IgD-negative memory B cell (primary cell): ENCODE measurements at regions not wholly inside any gene's neighbourhood (a gene's known extent, or its start where the extent isn't known, plus 50 kb on each side); places are given as distances from the start of the nearest gene placed in this dataset.

Source experiments
- H3K27ac Mint-ChIP-seq, 3 donors: one replicate each; pipeline ENCODE4 v1.8.0; 2020 to 2022; ENCODE audit warnings: mild to moderate bottlenecking in 3 of 3, mixed read lengths in 3 of 3, moderate library complexity in 1 of 3
- H3K27me3 Mint-ChIP-seq: one replicate; pipeline ENCODE4 v1.8.0; 2021; ENCODE audit warnings: mixed read lengths
- H3K36me3 Mint-ChIP-seq: one replicate; pipeline ENCODE4 v1.8.0; 2020; ENCODE audit warnings: mild to moderate bottlenecking, mixed read lengths
- H3K4me1 Mint-ChIP-seq, 3 donors: one replicate each; pipeline ENCODE4 v1.8.0; 2020 to 2022; ENCODE audit warnings: mixed read lengths in 3 of 3, mild to moderate bottlenecking in 1 of 3
- H3K4me3 Mint-ChIP-seq, 4 donors: one replicate each; pipeline ENCODE4 v1.8.0; 2020 to 2022; ENCODE audit warnings: mild to moderate bottlenecking in 4 of 4, mixed read lengths in 4 of 4, moderate library complexity in 3 of 4
- H3K9me3 Mint-ChIP-seq, 3 donors: one replicate each; pipeline ENCODE4 v1.8.0; 2020 to 2021; ENCODE audit warnings: mixed read lengths in 3 of 3, mild to moderate bottlenecking in 1 of 3

DNA sequence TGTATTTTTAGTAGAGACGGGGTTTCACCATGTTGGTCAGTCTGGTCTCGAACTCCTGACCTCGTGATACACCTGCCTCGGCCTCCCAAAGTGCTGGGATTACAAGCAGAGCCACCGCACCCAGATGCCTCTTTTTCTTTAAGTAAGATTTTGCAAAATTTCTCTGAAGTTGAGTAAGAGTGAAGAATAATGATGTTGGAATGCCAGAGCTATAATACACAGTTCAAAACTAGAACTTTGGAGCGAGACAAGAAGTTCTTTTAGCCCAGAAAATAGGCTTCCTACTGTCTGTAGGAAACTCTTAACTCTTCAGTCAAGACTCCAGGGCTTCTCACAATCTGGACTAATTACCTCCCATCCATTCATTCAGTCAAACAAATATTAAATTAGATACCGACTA lies 51.4 kb downstream of the MARCHF4 start:
- no peak overlapping the region for H3K4me3 Mint-ChIP-seq
- H3K27me3 Mint-ChIP-seq, result peaks cover 19% of the 10 kb centered on the region
- no peaks in the 10 kb centered on the region for H3K36me3 Mint-ChIP-seq
- no peak overlapping the region for H3K27ac Mint-ChIP-seq
- H3K4me1 Mint-ChIP-seq, result no peaks in the 10 kb centered on the region
- H3K9me3 Mint-ChIP-seq, result peaks cover 0 to 5% (median 0%) of the 10 kb centered on the region in 3 donors

DNA sequence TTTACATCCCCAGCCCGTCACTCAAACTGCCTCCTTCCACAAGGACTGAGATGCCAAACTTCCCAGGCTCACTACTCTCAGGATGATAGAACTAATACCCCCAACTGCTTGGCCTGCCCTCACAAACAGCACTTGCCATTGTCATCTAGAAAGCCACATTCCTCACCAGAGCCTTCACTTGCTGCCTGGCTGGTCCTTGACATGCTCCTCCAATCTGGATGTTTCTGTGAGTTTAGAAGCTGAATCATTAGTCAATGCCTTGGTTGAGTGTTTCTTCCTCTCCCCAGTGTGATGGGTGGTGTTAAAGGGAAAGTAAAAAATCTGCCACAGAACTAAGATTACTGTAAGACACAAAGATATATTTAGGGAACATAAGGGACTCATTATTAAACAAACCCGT lies 52.5 kb downstream of the MARCHF4 start:
- Mint-ChIP-seq H3K4me3 (no peak overlapping the region), H3K36me3 (no peaks in the 10 kb centered on the region), H3K27ac (no peak overlapping the region), H3K27me3 (peaks cover 20% of the 10 kb centered on the region), H3K9me3 (peaks cover 0 to 7% (median 0%) of the 10 kb centered on the region in 3 donors), H3K4me1 (no peaks in the 10 kb centered on the region)

DNA sequence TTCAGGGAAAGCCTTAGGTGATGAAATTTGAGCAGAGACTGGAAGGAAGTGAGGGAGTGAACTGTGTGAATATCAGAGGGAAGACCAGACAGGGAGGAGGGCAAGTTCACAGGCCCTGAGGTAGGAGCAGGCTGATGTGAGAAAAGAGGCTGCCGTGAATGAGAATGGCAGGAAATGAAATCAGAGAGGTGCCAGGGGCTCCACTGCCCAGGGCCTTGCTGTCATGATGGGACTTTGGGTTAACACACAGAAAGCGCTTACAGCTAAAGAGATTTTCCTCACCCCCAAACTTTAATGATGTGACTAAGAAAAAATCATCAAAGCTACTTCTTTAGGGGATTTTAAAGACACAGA lies 53.8 kb downstream of the MARCHF4 start:
- Mint-ChIP-seq H3K4me1 (no peaks in the 10 kb centered on the region), H3K9me3 (peaks cover 0 to 9% (median 0%) of the 10 kb centered on the region in 3 donors), H3K27ac (no peak overlapping the region), H3K4me3 (no peak overlapping the region), H3K27me3 (peaks cover 25% of the 10 kb centered on the region), H3K36me3 (no peaks in the 10 kb centered on the region)

DNA sequence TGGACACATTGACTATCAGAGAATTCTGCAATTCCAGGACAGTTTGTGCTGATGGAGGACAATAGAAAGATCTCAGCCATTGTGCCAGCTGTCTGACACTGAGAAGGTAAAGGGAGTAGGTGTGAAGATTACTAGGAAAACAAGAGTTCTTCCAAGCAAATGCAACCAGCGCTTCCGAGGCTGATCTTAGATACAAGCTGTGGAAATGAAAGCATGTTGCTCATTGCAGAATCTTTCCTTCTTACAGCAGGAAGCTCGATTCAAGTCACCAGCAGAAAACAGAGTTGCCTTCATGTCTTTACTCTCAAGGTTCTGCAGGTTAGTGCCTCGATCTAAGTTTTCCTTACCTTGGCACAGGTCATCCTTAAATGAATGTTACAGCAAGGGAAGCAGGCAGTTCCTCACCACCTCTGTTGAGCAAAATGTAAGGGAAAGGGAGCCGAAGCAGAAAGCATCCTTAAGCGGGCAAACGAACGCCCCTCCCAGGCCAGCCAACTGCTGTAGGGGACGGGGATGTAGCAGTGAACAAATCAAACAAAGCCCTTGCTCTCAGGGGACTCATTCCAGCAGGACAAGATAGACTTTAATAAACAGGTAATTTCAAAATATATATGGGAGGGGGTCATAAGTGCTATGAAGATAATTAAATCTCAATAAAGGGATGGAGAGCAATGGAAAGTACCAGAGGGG lies 54.3 kb downstream of the MARCHF4 start:
- H3K4me3 Mint-ChIP-seq, result no peak overlapping the region
- no peaks in the 10 kb centered on the region for H3K4me1 Mint-ChIP-seq
- H3K9me3 Mint-ChIP-seq, result peaks cover 0 to 9% (median 0%) of the 10 kb centered on the region in 3 donors
- H3K27ac Mint-ChIP-seq, result no peak overlapping the region
- H3K36me3 Mint-ChIP-seq, result no peaks in the 10 kb centered on the region
- H3K27me3 Mint-ChIP-seq, result peaks cover 22% of the 10 kb centered on the region

DNA sequence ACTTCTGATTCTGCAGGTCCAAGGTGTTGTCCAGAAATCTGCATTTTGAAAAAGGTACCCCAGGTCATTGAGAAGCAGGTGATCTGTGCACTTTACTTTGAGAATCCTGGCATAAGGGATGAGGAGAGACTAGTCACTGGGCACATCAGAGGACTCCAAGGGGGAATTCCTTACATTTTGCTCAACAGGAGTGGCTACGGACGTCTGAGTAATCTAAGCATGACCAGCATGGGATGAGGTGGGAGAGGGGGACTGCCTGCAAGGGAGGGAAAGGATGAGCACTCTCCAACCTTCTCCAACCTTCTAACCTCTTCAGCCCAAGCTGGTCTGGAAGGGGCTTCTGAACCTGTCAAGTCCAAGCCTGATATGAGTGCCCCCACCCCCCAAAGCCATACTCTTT lies 55.5 kb downstream of the MARCHF4 start:
- Mint-ChIP-seq H3K4me3 (no peak overlapping the region), H3K27me3 (peaks cover 20% of the 10 kb centered on the region), H3K36me3 (no peaks in the 10 kb centered on the region), H3K27ac (no peak overlapping the region), H3K9me3 (peaks cover 0 to 9% (median 0%) of the 10 kb centered on the region in 3 donors), H3K4me1 (no peaks in the 10 kb centered on the region)

DNA sequence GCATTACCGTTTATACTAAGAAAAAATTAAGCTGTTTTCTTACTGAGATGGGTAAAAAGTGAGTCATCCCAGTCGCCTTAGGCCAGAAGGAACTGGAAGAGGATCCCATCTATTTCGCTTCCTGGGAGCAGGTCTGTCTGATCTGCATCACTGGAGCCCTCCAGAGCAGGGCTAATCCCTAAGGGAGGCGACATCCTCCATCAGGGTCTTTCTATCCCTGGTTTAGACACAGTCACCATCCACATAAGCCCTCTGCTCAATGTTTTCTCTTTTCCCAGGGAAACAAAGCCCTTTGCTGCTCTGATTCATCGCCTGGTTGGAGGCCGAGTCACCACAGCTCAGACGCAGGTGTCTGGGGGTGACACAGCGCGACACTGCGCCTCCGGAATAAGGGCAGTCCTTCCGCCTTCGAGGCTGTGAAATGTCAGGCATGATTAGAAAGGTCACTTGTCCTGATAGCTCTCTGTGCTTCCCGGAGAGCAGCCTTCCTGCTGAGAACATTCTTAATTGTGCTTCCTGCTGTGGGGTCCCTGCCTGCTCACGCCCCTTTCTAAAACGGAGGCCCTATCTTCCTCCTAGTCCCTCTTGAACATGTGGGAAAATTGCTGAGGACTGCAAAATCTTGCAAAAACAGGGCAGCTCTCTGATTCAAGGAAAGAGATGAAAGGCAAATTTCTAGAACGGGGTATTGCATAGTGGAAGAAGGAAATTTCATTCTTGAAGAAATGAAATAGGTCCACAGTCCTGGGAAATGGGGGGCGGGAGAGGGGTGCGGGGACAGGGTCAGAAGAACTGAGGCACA lies 56.3 kb downstream of the MARCHF4 start:
- Mint-ChIP-seq H3K4me3 (peak overlapping the region in 1 of 4 donors; percentile 49), H3K36me3 (no peaks in the 10 kb centered on the region), H3K4me1 (no peaks in the 10 kb centered on the region), H3K27ac (no peak overlapping the region), H3K9me3 (peaks cover 0 to 9% (median 0%) of the 10 kb centered on the region in 3 donors), H3K27me3 (peaks cover 20% of the 10 kb centered on the region)

DNA sequence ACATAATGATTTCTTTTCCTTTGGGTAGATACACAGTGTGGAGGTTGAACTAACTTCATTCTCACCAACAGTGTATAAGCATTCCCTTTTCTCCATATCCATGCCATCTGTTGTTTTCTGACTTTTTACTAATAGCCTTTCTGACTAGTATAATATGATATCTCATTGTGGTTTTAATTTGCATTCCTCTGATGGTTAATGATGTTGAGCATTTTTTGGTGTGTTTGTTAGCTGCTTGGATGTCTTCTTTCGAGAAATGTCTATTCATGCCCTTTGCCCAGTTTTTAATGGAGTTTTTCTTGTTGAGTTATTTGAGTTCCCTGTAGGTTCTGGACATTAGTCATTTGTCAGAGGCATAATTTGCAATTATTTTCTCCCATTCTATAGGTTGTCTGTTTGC lies 59.8 kb downstream of the MARCHF4 start:
- H3K36me3 Mint-ChIP-seq, result no peaks in the 10 kb centered on the region
- H3K9me3 Mint-ChIP-seq, result peaks cover 0 to 9% (median 0%) of the 10 kb centered on the region in 3 donors
- H3K4me1 Mint-ChIP-seq, result no peaks in the 10 kb centered on the region
- peaks cover 14% of the 10 kb centered on the region for H3K27me3 Mint-ChIP-seq
- no peak overlapping the region for H3K4me3 Mint-ChIP-seq
- no peak overlapping the region for H3K27ac Mint-ChIP-seq

DNA sequence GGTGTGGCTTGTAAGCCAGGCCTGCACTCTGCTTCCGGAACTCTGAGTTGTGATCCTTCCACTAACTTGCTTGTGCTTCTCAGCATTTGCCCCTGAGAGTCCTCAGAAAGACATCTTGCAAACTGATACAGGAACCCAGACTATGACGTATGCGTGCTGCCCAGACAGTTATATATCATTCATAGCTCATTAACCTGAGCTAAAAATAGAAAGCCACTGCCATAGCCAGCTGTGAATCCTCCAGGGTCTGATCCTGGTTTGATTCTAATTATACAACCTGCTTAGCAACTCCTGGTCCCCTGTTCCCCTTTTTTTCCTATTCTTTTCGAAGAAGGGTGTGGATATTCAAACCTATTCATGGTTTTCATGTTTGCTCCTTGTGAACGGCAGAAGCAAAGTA lies 63.7 kb downstream of the MARCHF4 start:
- H3K4me3 Mint-ChIP-seq, result no peak overlapping the region
- peaks cover 7% of the 10 kb centered on the region for H3K27me3 Mint-ChIP-seq
- H3K4me1 Mint-ChIP-seq, result no peaks in the 10 kb centered on the region
- H3K27ac Mint-ChIP-seq, result no peak overlapping the region
- H3K9me3 Mint-ChIP-seq, result no peaks in the 10 kb centered on the region
- no peaks in the 10 kb centered on the region for H3K36me3 Mint-ChIP-seq

DNA sequence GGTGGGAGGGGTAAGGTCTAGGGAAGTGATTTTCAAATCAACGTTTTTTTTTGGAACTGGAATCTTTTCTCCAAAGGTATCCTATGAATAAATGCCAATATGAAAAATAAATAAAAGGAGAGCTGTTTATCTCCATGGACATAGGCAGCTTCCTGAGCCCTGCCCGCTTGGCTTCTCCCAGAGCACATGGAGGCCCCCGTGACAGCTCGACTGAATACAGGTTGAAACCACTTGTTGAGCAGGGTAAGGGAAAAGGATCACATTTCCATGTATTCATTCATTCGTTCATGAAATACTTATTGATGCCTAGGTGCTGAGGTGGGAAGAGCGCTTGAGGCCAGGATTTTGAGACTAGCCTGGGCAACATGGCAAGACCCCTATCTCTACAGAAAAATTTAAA lies 64.8 kb downstream of the MARCHF4 start:
- Mint-ChIP-seq H3K27me3 (peaks cover 5% of the 10 kb centered on the region), H3K27ac (no peak overlapping the region), H3K9me3 (no peaks in the 10 kb centered on the region), H3K4me3 (no peak overlapping the region), H3K36me3 (no peaks in the 10 kb centered on the region), H3K4me1 (no peaks in the 10 kb centered on the region)

DNA sequence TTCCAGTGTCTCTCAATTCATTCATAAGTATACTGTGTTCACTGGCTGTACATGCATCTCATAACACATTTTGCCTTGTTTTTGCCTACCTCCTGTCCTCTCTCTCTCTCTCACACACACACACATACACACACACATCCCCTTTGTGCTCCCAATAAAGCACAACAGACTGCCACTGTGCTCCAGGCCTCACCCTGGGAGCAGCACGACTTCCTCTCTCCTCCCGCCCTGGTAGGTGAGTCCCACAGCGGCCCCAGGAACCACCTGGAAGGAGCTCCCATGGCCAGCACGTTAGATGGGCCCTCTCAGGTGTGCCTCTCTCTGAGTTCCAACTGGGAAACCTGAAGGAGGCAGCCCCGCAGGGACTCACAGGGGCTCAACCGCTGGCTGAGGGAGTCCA lies 65.4 kb downstream of the MARCHF4 start:
- Mint-ChIP-seq H3K27ac (no peak overlapping the region), H3K4me3 (no peak overlapping the region), H3K4me1 (no peaks in the 10 kb centered on the region), H3K27me3 (peaks cover 5% of the 10 kb centered on the region), H3K36me3 (no peaks in the 10 kb centered on the region), H3K9me3 (no peaks in the 10 kb centered on the region)

DNA sequence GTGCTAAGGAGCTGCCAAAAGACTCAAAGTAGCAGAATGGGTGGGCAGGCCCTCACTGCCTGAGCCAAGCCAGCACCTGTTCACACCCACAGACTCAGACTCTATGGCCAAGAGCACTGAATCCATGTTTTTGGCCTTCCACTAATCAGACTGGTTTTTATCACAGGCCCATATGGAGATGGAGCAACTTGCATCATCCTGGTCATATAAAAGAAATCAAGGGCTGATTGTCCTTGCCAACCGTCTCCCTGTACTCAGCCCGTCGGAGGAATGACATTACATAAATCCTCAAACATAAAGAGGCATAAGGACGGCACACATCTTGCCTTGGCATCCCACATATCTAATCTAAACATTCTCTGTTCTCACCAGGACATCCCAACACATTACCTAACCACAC lies 66.7 kb downstream of the MARCHF4 start:
- Mint-ChIP-seq H3K9me3 (no peaks in the 10 kb centered on the region), H3K27me3 (peaks cover 11% of the 10 kb centered on the region), H3K36me3 (no peaks in the 10 kb centered on the region), H3K4me3 (no peak overlapping the region), H3K27ac (no peak overlapping the region), H3K4me1 (no peaks in the 10 kb centered on the region)

DNA sequence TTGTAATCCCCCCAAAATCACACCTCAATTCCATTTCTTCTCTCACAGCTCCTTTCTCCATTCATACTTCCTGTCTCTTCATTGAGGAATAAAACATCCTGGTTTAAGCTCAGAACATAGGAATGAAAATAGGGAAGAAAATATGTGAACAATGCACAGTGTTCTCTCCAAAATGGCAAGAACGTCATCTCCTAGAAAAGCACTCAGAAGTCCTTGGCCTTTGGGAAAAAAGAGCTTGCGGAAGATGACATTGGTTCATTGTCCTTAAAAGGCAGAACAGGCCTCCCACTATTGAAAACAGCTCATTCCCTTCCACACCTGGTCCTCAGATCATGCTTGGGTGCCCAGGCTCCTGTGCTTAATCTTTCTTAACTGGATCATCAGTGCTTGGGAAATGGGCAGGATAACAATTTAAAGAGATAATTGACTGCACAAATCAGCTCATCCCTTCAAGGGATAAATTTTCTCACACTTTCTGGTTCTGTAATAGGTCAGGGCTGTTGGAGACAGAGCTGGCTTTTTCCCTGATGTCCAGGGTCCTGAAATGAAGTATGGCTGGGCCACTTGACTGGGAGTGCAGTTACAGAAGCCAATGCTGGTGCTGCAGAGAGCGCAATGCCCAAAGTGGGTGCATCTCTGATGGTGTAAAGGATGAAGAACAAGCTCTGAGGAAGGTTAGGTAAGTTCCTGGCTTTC lies 69.2 kb downstream of the MARCHF4 start:
- Mint-ChIP-seq H3K4me1 (no peaks in the 10 kb centered on the region), H3K36me3 (no peaks in the 10 kb centered on the region), H3K27ac (no peak overlapping the region), H3K9me3 (no peaks in the 10 kb centered on the region), H3K27me3 (peaks cover 10% of the 10 kb centered on the region), H3K4me3 (no peak overlapping the region)

DNA sequence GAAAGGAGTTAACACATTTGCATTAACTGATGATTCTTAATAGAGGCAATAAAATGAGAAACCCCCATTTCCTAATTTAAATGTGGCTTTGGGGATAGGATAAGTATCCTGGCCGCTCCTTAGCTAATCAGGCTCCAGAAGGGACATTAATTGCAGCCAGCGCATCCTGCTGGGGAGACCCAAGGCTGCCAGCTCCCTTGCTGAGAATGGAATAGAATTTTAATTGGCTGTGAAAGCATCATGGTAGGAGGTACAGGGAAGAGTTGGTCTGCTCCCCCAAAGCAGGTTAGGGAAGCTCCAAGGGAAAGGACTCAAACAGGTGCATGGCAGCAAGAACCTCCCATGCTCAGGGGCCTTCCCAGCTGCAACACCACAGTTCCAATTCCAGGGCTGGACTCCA lies 71.4 kb downstream of the MARCHF4 start:
- Mint-ChIP-seq H3K9me3 (no peaks in the 10 kb centered on the region), H3K27me3 (peaks cover 13% of the 10 kb centered on the region), H3K27ac (no peak overlapping the region), H3K36me3 (no peaks in the 10 kb centered on the region), H3K4me3 (no peak overlapping the region), H3K4me1 (peaks cover 0 to 2% (median 0%) of the 10 kb centered on the region in 3 donors)

DNA sequence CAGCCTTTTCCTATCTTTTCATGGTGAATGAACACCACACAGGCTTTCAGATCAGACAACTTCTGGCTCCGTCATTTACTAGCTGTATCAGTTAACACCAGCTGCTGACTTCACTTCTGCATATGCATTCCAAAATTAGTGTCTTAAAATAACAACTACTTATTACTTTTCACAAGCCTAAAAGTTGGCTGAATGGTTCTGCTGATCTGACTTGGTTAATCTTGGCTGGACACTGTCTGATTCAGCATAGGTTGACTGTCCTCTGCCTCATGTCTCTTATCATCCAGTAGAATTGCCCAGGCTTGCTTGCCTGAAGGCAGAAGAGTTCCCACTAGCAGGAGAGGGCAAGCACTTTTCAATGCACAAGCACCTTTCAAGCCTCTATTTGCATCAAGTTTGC lies 72.7 kb downstream of the MARCHF4 start:
- H3K4me3 Mint-ChIP-seq, result no peak overlapping the region
- H3K36me3 Mint-ChIP-seq, result no peaks in the 10 kb centered on the region
- H3K27me3 Mint-ChIP-seq, result peaks cover 13% of the 10 kb centered on the region
- no peak overlapping the region for H3K27ac Mint-ChIP-seq
- peaks cover 0 to 2% (median 0%) of the 10 kb centered on the region in 3 donors for H3K4me1 Mint-ChIP-seq
- no peaks in the 10 kb centered on the region for H3K9me3 Mint-ChIP-seq

DNA sequence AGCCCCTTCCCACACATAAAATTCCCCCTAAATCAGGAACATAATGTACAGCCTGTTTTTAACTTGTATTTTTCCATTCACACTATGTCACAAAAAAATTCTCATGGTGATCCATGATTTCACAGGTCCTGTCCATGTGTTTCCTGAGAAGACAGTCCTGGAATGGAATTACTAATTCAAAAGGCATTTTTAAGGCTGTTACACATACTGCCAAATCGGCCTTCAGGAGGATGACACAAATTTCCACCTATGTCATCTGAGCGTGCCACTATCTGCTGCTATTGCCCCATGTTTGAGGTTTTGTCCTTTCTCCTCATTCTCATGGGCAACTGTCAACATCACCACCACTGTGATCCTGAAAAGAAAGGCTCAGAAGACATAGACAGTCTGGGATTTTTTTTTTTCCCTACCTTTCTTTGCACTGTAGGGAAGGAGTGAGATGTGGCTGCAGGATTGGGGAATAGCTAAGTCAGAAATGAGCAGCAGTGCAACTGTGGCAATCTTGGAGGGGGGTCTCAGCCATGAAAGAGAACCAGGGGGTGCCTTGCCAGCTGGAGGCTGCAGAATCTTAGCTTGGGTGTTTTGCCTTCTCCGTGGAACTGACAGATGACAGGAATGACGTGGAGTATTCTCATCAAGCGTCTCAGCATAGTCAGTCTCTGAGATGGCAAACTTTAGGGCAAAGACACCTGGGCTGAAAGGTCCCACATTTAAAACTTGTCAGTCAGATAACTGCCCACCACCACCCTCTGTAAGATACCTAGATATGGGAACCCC lies 73.4 kb downstream of the MARCHF4 start:
- Mint-ChIP-seq H3K27me3 (peaks cover 13% of the 10 kb centered on the region), H3K27ac (no peak overlapping the region), H3K36me3 (no peaks in the 10 kb centered on the region)

More for the DNA sequence above, 73.4 kb downstream of the MARCHF4 start:
- Mint-ChIP-seq H3K4me1 (peaks cover 0 to 2% (median 0%) of the 10 kb centered on the region in 3 donors), H3K4me3 (no peak overlapping the region), H3K9me3 (no peaks in the 10 kb centered on the region)
